Ascending aorta (tissue), 2 donors: ENCODE measurements at regions not wholly inside any gene's neighbourhood (a gene's known extent, or its start where the extent isn't known, plus 50 kb on each side); places are given as distances from the start of the nearest gene placed in this dataset.

ENCODE experiments used
- DNase-seq, 2 donors: peaks; one replicate each; pipeline ENCODE4 v3.0.0-alpha.2; 2019; ENCODE audit warnings: low spot score in 2 of 2
- H3K27ac ChIP-seq, 2 donors: fragments of 200-600 bp; sonication (generic); one replicate each; pipeline ENCODE4 v1.5.1; 2016 to 2017; ENCODE audit warnings: mild to moderate bottlenecking in 1 of 2
- H3K27me3 ChIP-seq: fragments of 200-600 bp; sonication (generic); one replicate; pipeline ENCODE4 v1.5.1; 2017
- H3K36me3 ChIP-seq, 2 donors: fragments of 200-600 bp; sonication (generic); one replicate each; pipeline ENCODE4 v1.5.1; 2016
- H3K4me1 ChIP-seq, 2 donors: fragments of 200-600 bp; sonication (generic); one replicate each; pipeline ENCODE4 v1.5.1; 2016 to 2017; ENCODE audit warnings: mild to moderate bottlenecking in 1 of 2
- H3K4me3 ChIP-seq, 2 donors: fragments of 200-600 bp; sonication (generic); one replicate each; pipeline ENCODE4 v1.5.1; 2016 to 2017; ENCODE audit warnings: mild to moderate bottlenecking in 1 of 2
- H3K9me3 ChIP-seq, 2 donors: fragments of 200-600 bp; sonication (generic); one replicate each; pipeline ENCODE4 v1.5.1; 2016
- intact Hi-C: fragments of 100-400 bp; cut with DNase I; formaldehyde crosslinking; loops from one replicate; pipeline ENCODE4 v1.15.1; 2023
- TF ChIP-seq, protein P1 (sequence below), 3 experiments: fragments of 200-600 bp in 2 of 3; fragments of 450-650 bp in 1 of 3; sonication (generic) in 2 of 3; IDR thresholded peaks; one replicate each; pipeline ENCODE4 v1.5.1; 2016 to 2019; ENCODE audit warnings: antibody characterized with exemption in 3 of 3, mild to moderate bottlenecking in 1 of 3, moderate library complexity in 1 of 3

- H3K9me3 ChIP-seq: no peaks in the 10 kb centered on the region
- H3K27me3 ChIP-seq: no peaks in the 10 kb centered on the region
- H3K4me3 ChIP-seq: peak overlapping the region; percentile 59 to 60
- peak overlapping the region; percentile 29 to 57 for H3K27ac ChIP-seq
- H3K4me1 ChIP-seq: peaks cover 4 to 6% of the 10 kb centered on the region in 2 donors
- intact Hi-C loops: loop anchor here (2.0 to 5.0 kb wide), 2 partner anchors 37 to 109 kb away; partner anchors contain the start of gene KCTD15
- no peaks in the 10 kb centered on the region for H3K36me3 ChIP-seq
- peak in 1 of 2 donors; percentile 71 for DNase-seq
- TF ChIP-seq, protein P1, sequence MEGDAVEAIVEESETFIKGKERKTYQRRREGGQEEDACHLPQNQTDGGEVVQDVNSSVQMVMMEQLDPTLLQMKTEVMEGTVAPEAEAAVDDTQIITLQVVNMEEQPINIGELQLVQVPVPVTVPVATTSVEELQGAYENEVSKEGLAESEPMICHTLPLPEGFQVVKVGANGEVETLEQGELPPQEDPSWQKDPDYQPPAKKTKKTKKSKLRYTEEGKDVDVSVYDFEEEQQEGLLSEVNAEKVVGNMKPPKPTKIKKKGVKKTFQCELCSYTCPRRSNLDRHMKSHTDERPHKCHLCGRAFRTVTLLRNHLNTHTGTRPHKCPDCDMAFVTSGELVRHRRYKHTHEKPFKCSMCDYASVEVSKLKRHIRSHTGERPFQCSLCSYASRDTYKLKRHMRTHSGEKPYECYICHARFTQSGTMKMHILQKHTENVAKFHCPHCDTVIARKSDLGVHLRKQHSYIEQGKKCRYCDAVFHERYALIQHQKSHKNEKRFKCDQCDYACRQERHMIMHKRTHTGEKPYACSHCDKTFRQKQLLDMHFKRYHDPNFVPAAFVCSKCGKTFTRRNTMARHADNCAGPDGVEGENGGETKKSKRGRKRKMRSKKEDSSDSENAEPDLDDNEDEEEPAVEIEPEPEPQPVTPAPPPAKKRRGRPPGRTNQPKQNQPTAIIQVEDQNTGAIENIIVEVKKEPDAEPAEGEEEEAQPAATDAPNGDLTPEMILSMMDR (IDR thresholded peaks at IDR 0.05): no peak
These were observed 109.4 kb downstream of the KCTD15 start for GRCh38 chr19:33905937-33906577.

DNA sequence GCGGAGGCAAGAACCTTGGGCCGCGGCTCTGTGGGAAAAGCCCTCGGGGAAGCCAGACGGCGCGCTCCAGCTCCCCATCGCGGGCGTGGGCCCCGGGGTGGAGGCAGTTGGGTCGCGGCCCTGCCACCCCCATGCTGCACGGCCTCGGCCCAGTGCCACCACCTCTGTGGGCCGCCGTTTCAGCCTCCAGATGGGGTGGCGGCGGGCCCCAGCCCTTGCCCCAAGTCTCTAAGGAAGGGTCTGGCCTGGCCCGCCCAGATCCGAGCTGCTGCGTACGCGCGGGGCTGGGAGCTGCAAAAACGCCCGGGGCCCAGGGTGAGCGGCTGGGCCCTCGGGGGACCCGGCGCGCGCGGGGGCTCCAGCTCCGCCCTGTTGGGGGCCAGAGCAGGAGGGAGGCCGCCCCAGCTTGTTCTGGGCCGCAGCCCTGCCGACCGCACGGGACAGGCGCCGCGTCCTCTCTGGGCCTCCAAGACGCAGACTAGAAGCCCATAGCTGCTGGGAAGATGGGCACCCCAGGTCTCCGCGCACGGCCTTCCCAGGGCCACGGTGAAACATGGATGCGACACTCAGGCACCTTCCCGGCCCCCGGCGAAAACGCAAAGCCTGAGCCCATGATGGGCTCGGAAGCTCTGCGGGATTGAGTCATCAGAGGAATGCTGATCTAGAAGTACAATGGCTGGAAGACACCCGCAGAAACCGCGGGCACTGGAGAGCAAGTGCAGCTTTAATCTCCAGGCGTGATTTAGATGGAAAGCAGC is 110.1 kb downstream of the KCTD15 start:
- intact Hi-C loops: loop anchor here (5.0 kb wide), 1 partner anchor 109 kb away; the partner anchor contains the start of gene KCTD15
- DNase-seq: no peak
- H3K27ac ChIP-seq: peak overlapping the region in 1 of 2 donors; percentile 12

DNA sequence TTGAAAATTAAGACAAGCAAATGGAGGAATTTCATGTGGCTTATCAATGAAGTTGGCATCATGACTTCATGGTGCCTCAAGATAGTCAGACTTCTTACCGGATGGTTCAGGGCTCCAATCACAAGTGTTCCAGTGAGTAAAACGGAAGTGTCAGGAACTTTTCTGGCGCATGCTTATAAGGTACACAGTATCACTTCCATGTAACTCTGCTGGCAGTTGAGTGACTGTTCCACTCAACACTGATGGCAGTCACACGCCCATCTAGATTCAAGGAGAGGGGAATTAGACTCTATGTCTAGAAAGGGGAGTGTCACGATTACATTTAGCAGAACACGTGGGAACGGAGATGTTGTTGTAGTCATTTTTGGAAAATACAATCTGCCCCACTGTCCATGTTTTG is 114.3 kb downstream of the KCTD15 start:
- intact Hi-C loops: no loop called here

More for the DNA sequence above, 110.1 kb downstream of the KCTD15 start:
- H3K4me3 ChIP-seq: peak overlapping the region; percentile 59 to 60
- no peaks in the 10 kb centered on the region for H3K36me3 ChIP-seq
- H3K27me3 ChIP-seq: no peaks in the 10 kb centered on the region
- H3K4me1 ChIP-seq: peaks cover 4 to 6% of the 10 kb centered on the region in 2 donors
- TF ChIP-seq, protein P1 (IDR thresholded peaks at IDR 0.05): no peak
- H3K9me3 ChIP-seq: no peaks in the 10 kb centered on the region

DNA sequence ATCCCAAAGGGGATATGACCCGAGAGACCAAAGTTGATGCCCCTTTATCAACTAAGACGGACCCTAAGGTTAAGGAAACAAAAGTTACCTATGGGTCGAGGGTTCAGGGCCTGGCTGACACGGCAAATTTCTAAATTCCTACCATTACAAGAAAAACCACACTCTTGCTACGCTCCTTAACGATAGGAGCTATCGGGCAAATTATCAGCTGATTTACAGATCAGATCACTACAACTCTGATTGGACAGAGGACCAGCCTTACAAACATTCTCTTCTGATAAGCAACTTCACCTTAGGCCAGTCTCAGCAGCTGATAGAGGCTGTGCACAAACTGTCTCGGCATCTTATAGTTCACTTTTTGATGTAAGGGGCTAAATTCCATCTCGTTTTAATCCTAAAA is 117.9 kb downstream of the KCTD15 start:
- H3K9me3 ChIP-seq: no peaks in the 10 kb centered on the region
- H3K4me3 ChIP-seq: no peak overlapping the region
- intact Hi-C loops: no loop called here
- TF ChIP-seq, protein P1 (IDR thresholded peaks at IDR 0.05): no peak
- no peaks in the 10 kb centered on the region for H3K27me3 ChIP-seq
- H3K4me1 ChIP-seq: no peaks in the 10 kb centered on the region
- no peak overlapping the region for H3K27ac ChIP-seq
- DNase-seq: no peak
- no peaks in the 10 kb centered on the region for H3K36me3 ChIP-seq

More for the DNA sequence above, 114.3 kb downstream of the KCTD15 start:
- no peaks in the 10 kb centered on the region for H3K27me3 ChIP-seq
- H3K4me3 ChIP-seq: no peak overlapping the region
- no peaks in the 10 kb centered on the region for H3K36me3 ChIP-seq
- DNase-seq: no peak
- TF ChIP-seq, protein P1 (IDR thresholded peaks at IDR 0.05): no peak
- no peaks in the 10 kb centered on the region for H3K9me3 ChIP-seq
- peaks cover 0 to 2% of the 10 kb centered on the region in 2 donors for H3K4me1 ChIP-seq
- no peak overlapping the region for H3K27ac ChIP-seq

DNA sequence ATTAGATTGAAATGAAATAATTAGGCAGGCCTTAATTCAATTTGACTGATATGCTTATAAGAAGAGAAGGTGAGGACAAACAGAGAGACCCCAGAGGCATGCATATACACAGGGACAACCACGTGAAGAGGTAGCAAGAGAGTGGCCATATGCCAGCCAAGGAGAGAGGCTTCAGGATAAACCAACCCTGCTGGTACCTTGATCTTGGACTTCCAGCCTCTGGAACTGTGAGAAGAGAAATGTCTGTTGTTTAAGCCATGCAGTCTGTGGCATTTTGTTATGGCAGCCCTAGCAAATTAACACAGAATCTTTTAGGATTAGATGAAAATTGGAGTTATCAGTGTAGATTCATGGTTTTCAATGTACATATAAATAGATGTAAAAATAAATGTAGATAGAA is 120.1 kb downstream of the KCTD15 start:
- Histone ChIP-seq H3K4me3 (no peak overlapping the region), H3K9me3 (no peaks in the 10 kb centered on the region), H3K36me3 (no peaks in the 10 kb centered on the region), H3K4me1 (no peaks in the 10 kb centered on the region), H3K27ac (no peak overlapping the region), H3K27me3 (no peaks in the 10 kb centered on the region)
- DNase-seq: no peak
- TF ChIP-seq, protein P1 (IDR thresholded peaks at IDR 0.05): no peak
- intact Hi-C loops: no loop called here
